Raji (cell line): ENCODE measurements at regions not wholly inside any gene's neighbourhood (a gene's known extent, or its start where the extent isn't known, plus 50 kb on each side); places are given as distances from the start of the nearest gene placed in this dataset.

Experiments
- POLR2A ChIP-seq: IDR thresholded peaks from 2 replicates; pipeline ENCODE4 v1.6.1; 2011; ENCODE audit warnings: low read depth, low read length, control low read depth; ENCODE audit not compliant: insufficient read depth

GRCh38 chr3:106288781-106289180, 420.0 kb upstream of the CBLB start:
- TF ChIP-seq POLR2A, result no peak

GRCh38 chr3:106290304-106290997, 421.6 kb upstream of the CBLB start:
- TF ChIP-seq POLR2A, result no peak

DNA sequence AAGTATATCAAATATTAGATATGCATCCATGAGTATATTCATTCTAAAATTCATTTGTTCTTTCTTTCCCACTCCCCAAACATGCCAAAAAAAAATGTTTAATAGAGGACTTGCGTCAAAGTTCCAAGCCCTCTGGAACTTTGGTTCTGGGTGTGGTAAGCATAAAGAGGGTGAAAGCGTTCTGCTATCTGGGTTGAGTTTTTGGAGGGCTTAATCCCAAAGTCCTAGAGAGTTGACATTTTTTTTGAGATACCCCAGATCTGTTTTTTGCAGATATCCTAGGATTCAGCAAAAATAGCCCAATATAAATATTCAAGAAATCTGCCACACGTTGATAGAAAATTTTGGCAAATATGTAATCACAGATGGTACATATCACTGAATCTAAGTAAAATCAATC, 424.3 kb upstream of the CBLB start:
- TF ChIP-seq POLR2A, result no peak

- no peak for TF ChIP-seq POLR2A
These were observed 425.3 kb upstream of the CBLB start for GRCh38 chr3:106294121-106294520.

- no peak for TF ChIP-seq POLR2A
These were observed 427.2 kb upstream of the CBLB start for GRCh38 chr3:106296062-106296461.

DNA sequence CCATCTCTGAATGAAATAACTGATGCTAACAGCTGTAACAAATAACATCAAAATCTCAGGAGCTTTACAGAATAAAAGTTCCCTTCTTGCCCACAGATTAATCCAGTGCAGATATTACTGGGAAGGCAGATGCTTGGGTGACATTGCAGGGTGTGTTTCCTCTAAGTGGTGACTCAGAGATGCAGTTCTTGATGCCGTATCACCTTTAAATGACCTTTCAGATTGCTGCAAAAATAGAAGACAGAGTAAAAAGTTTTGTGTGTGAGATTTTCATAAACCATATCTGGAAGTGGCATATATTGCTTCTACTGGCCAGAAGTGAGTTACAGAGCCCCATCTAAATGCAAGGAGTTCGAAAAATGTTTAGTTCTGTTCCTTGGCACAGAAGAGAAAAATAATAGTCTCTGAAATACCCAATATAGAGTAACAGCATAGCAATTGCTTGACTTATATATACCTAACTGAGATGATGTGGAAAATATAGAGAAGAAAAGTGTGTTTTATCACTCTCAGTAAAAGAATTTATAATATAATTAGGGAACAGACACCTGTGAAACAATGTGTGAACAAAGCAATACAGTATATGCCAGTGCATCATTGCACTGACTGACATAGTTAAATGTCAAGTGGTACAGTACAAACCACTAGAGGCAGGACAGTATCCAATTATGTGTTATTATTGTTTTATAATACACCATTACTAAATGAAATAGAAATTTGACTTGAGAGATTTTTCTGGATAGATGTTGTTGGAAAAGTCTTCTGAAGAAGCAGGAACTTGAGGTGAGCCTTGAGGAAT, 430.7 kb upstream of the CBLB start:
- no peak for TF ChIP-seq POLR2A

GRCh38 chr3:106302451-106303221, 433.8 kb upstream of the CBLB start:
- TF ChIP-seq POLR2A, result 0 out of 2 replicates have a peak, but pooled peaks have one; percentile 17

- no peak for TF ChIP-seq POLR2A
These were observed 435.0 kb upstream of the CBLB start for GRCh38 chr3:106303766-106304165.

- no peak for TF ChIP-seq POLR2A
These were observed 436.3 kb upstream of the CBLB start for GRCh38 chr3:106305127-106305526.

DNA sequence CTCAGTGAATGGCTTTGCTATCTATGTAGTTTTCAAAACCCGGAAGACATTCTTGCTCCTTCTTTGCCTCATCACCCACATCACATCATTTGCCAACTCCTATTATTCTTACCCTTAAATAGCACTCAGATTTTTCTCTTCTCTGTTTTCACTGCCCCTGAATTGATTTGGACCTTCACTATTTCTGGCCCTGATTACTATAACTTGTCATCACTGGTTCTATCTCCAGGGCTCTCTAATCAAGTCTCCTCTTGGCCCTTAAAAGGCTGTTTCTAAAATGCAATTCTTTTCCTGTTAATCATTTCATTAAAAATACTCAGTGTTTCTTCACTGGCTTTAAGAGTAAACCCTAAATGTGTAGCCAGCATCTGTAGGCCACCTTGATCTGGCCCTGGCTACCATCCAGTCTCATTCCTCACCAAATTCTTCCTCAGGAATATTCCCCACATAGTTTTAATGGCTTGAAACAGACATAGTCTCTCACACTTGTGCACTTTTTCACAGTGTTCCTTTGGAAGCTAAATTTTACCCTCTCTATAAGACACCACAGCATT, 437.1 kb upstream of the CBLB start:
- no peak for TF ChIP-seq POLR2A

DNA sequence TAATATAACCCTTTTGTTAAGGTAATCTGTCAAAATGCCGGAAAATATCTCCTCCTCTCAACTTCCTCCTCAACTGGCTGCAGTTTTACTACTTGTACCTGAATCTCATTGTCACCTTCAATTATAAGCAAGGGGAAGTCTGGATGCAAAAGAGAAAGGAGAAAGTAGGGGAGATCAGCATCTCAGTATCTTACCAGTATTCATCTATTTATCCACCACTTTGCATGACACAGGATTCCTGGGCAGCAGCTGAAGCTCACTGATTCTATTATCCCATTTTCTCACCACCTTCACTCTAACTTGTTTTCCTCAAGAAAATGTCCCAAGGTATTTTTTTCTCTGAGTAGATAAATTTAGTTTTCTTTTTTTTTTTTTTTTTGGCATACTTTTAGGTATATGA, 440.5 kb upstream of the CBLB start:
- TF ChIP-seq POLR2A, result no peak

GRCh38 chr3:106317141-106318055, 448.6 kb upstream of the CBLB start:
- TF ChIP-seq POLR2A, result no peak

DNA sequence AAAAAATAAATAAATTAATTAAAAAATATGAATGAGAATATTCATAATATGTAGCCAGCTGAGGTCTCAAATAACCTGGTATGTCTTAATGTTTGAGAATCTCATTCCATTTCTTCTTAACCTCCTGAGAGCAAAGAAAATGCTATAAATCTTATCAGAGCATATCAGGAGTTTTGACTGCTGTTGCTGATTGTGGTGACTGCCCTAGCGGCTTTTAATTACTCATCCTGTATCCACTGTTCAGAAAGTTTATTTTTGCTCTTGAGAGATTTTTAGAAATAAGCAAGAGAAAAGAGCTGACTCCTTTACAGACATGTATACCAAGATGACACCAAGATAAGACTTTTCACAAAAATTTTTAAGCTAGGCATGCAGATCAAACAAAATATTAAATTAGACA, 454.8 kb upstream of the CBLB start:
- TF ChIP-seq POLR2A, result no peak

GRCh38 chr3:106326941-106327695, 458.3 kb upstream of the CBLB start:
- no peak for TF ChIP-seq POLR2A

DNA sequence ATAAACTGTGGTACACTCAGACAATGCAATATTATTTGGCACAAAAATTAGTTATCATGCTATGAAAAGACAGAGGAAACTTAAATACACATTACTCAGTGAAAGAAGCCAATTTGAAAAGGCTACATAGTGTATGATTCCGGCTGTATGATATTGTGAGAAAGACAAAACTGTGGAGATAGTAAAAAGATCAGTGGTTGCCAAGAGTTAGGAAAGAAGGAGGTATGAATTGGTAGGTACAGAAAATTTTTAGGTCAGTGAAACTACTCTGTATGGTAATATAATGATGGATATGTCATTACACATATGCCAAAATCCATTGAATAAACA, 458.8 kb upstream of the CBLB start:
- TF ChIP-seq POLR2A, result no peak
